ENCODE measurements at regions not wholly inside any gene's neighbourhood (a gene's known extent, or its start where the extent isn't known, plus 50 kb on each side); places are given as distances from the start of the nearest gene placed in this dataset.

DNA sequence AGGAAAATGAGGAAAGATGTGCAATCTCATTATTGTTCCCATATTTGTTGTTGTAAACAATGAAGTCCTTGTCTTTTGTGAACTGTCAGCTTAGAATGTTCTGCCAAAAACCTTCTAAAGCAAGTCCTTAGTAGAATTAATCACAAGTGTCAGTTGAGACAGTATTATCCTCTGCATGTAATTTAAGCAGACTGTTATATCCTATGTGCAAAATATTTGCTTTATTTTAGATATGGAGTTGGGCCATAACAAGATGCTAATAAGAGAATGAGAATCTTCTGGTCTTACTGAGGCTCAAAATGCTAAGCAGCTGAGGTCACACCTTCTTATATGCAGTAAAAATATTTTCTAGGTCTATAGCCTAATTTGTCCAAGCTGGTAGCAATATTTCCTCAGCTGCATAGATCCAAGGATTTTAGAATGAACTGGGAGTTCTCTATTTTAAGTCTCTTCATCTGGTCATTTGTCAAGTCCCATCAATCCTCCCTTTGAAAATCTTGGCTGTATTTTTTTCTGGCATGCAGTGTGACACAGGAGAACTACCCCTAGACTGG lies 222.3 kb upstream of the NAV3 start:
- H3K79me2 ChIP-seq (ENCODE audit: insufficient read depth, low read length): no peaks in the 10 kb centered on the region
- no peak overlapping the region for H3K27ac ChIP-seq (ENCODE audit: low read depth, low read length)
- H3K9ac ChIP-seq (ENCODE audit: low read length): no peak overlapping the region
- no peak overlapping the region for H3K4me2 ChIP-seq (ENCODE audit: low read length)
- no peaks in the 10 kb centered on the region for H3K36me3 ChIP-seq (ENCODE audit: insufficient read depth, low read length)
- no peaks in the 10 kb centered on the region for H3K36me3 Mint-ChIP-seq (ENCODE audit: low read depth, unreplicated experiment)
- no peaks in the 10 kb centered on the region for H3K27me3 ChIP-seq (ENCODE audit: insufficient read depth, low read length)
- H4K20me1 ChIP-seq (ENCODE audit: insufficient read depth, low read length): no peaks in the 10 kb centered on the region
- no peak overlapping the region for H3K27ac Mint-ChIP-seq (ENCODE audit: unreplicated experiment)
- peaks cover 9% of the 10 kb centered on the region for H3K4me1 Mint-ChIP-seq (ENCODE audit: low read depth, unreplicated experiment)
- no peak overlapping the region for H3K4me3 Mint-ChIP-seq (ENCODE audit: unreplicated experiment)
- H2AFZ ChIP-seq (ENCODE audit: low read depth, low read length): no peak overlapping the region
- no peaks in the 10 kb centered on the region for H3K27me3 Mint-ChIP-seq (ENCODE audit: low read depth, unreplicated experiment)
- DNase-seq (ENCODE audit: low read depth) (no peak), FAIRE-seq (no peak)
- TF ChIP-seq EZH2 (IDR thresholded peaks at IDR 0.05; ENCODE audit: insufficient read depth, low read length): no peak
- TF ChIP-seq, protein P1, sequence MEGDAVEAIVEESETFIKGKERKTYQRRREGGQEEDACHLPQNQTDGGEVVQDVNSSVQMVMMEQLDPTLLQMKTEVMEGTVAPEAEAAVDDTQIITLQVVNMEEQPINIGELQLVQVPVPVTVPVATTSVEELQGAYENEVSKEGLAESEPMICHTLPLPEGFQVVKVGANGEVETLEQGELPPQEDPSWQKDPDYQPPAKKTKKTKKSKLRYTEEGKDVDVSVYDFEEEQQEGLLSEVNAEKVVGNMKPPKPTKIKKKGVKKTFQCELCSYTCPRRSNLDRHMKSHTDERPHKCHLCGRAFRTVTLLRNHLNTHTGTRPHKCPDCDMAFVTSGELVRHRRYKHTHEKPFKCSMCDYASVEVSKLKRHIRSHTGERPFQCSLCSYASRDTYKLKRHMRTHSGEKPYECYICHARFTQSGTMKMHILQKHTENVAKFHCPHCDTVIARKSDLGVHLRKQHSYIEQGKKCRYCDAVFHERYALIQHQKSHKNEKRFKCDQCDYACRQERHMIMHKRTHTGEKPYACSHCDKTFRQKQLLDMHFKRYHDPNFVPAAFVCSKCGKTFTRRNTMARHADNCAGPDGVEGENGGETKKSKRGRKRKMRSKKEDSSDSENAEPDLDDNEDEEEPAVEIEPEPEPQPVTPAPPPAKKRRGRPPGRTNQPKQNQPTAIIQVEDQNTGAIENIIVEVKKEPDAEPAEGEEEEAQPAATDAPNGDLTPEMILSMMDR (IDR thresholded peaks at IDR 0.05; ENCODE audit: insufficient read depth, low read depth, low read length): no peak
- no peaks in the 10 kb centered on the region for H3K9me3 ChIP-seq (ENCODE audit: insufficient read depth, low read depth, low read length)
- no peaks in the 10 kb centered on the region for H3K4me1 ChIP-seq (ENCODE audit: insufficient read depth, low read length)
- H3K4me3 ChIP-seq (ENCODE audit: insufficient read depth, low read depth, low read length): no peak overlapping the region
- no peaks in the 10 kb centered on the region for H3K9me3 Mint-ChIP-seq (ENCODE audit: unreplicated experiment)

DNA sequence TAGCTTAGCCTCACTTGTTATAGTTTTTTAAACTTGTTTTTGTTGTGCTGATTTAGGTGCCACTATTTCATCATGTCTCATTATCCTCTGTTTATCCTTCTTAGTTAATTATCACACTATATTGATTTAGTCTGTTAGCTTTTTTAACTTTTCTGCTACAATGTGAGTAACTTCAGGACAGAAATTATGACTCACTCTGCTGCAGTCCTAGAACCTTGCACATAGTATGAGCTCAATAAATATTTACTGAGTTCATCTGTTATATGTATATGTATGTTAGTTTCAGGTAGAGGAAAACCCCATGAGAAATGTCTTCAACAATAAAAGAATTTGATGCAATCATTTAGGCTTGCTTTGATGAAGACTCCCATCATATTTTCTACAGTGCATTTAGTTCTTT lies 224.3 kb upstream of the NAV3 start:
- DNase-seq (ENCODE audit: low read depth): no peak
- no peaks in the 10 kb centered on the region for H3K9me3 ChIP-seq (ENCODE audit: insufficient read depth, low read depth, low read length)
- H3K4me3 ChIP-seq (ENCODE audit: insufficient read depth, low read depth, low read length): no peak overlapping the region
- no peaks in the 10 kb centered on the region for H3K36me3 ChIP-seq (ENCODE audit: insufficient read depth, low read length)
- no peaks in the 10 kb centered on the region for H3K36me3 Mint-ChIP-seq (ENCODE audit: low read depth, unreplicated experiment)
- TF ChIP-seq, protein P1 (IDR thresholded peaks at IDR 0.05; ENCODE audit: insufficient read depth, low read depth, low read length): no peak
- TF ChIP-seq EZH2 (IDR thresholded peaks at IDR 0.05; ENCODE audit: insufficient read depth, low read length): no peak
- H4K20me1 ChIP-seq (ENCODE audit: insufficient read depth, low read length): no peaks in the 10 kb centered on the region
- no peak overlapping the region for H3K4me3 Mint-ChIP-seq (ENCODE audit: unreplicated experiment)
- no peak overlapping the region for H2AFZ ChIP-seq (ENCODE audit: low read depth, low read length)
- no peak for FAIRE-seq
- no peaks in the 10 kb centered on the region for H3K9me3 Mint-ChIP-seq (ENCODE audit: unreplicated experiment)
- no peak overlapping the region for H3K27ac ChIP-seq (ENCODE audit: low read depth, low read length)
- no peak overlapping the region for H3K9ac ChIP-seq (ENCODE audit: low read length)
- no peaks in the 10 kb centered on the region for H3K79me2 ChIP-seq (ENCODE audit: insufficient read depth, low read length)
- no peaks in the 10 kb centered on the region for H3K4me1 ChIP-seq (ENCODE audit: insufficient read depth, low read length)
- H3K27me3 Mint-ChIP-seq (ENCODE audit: low read depth, unreplicated experiment): no peaks in the 10 kb centered on the region
- H3K27ac Mint-ChIP-seq (ENCODE audit: unreplicated experiment): no peak overlapping the region
- H3K27me3 ChIP-seq (ENCODE audit: insufficient read depth, low read length): no peaks in the 10 kb centered on the region
- no peak overlapping the region for H3K4me2 ChIP-seq (ENCODE audit: low read length)
- H3K4me1 Mint-ChIP-seq (ENCODE audit: low read depth, unreplicated experiment): peaks cover 9% of the 10 kb centered on the region

DNA sequence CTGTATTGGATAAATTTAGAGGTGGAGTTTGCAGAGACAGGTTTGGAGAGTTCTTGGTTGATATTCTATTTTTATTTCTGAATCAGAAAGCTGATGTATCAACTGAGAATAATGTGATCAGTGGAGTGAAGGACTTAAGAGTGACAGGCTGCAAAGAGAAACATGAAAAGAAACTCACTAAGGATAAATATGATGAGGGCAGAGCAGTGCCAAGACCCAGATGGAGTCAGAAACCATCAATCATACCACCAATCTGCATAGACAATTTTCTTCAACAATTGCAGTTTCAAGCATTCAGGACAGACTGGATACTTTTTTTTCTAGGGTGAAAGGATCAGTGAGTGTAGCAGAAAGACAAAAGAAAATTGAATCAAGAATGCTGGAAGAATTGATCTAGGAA lies 226.7 kb upstream of the NAV3 start:
- no peak overlapping the region for H3K4me3 ChIP-seq (ENCODE audit: insufficient read depth, low read depth, low read length)
- H3K27ac ChIP-seq (ENCODE audit: low read depth, low read length): no peak overlapping the region
- Mint-ChIP-seq H3K4me1 (ENCODE audit: low read depth, unreplicated experiment) (peaks cover 6% of the 10 kb centered on the region), H3K9me3 (ENCODE audit: unreplicated experiment) (no peaks in the 10 kb centered on the region), H3K27me3 (ENCODE audit: low read depth, unreplicated experiment) (no peaks in the 10 kb centered on the region), H3K36me3 (ENCODE audit: low read depth, unreplicated experiment) (no peaks in the 10 kb centered on the region), H3K27ac (ENCODE audit: unreplicated experiment) (no peak overlapping the region), H3K4me3 (ENCODE audit: unreplicated experiment) (no peak overlapping the region)
- no peak overlapping the region for H2AFZ ChIP-seq (ENCODE audit: low read depth, low read length)
- no peaks in the 10 kb centered on the region for H3K4me1 ChIP-seq (ENCODE audit: insufficient read depth, low read length)
- DNase-seq (ENCODE audit: low read depth) (no peak), FAIRE-seq (no peak)
- H3K27me3 ChIP-seq (ENCODE audit: insufficient read depth, low read length): no peaks in the 10 kb centered on the region
- H3K9me3 ChIP-seq (ENCODE audit: insufficient read depth, low read depth, low read length): no peaks in the 10 kb centered on the region
- no peak for TF ChIP-seq EZH2 (IDR thresholded peaks at IDR 0.05; ENCODE audit: insufficient read depth, low read length)
- TF ChIP-seq, protein P1 (IDR thresholded peaks at IDR 0.05; ENCODE audit: insufficient read depth, low read depth, low read length): no peak
- no peak overlapping the region for H3K4me2 ChIP-seq (ENCODE audit: low read length)
- no peaks in the 10 kb centered on the region for H3K79me2 ChIP-seq (ENCODE audit: insufficient read depth, low read length)
- no peak overlapping the region for H3K9ac ChIP-seq (ENCODE audit: low read length)
- H3K36me3 ChIP-seq (ENCODE audit: insufficient read depth, low read length): no peaks in the 10 kb centered on the region
- H4K20me1 ChIP-seq (ENCODE audit: insufficient read depth, low read length): no peaks in the 10 kb centered on the region

Data from astrocyte (in vitro differentiated cells and primary cell).